ENCODE measurements at regions not wholly inside any gene's neighbourhood (a gene's known extent, or its start where the extent isn't known, plus 50 kb on each side); places are given as distances from the start of the nearest gene placed in this dataset.

GRCh38 chrX:25178555-25178954 is 162.8 kb upstream of the ARX start:
- peaks cover 12% of the 10 kb centered on the region for H3K27me3 Mint-ChIP-seq (ENCODE audit: low read depth, poor library complexity)
- no peak overlapping the region for H3K27ac Mint-ChIP-seq
- DNase-seq: no peak
- H3K9me3 Mint-ChIP-seq: no peaks in the 10 kb centered on the region
- H3K4me1 Mint-ChIP-seq: peaks cover 14% of the 10 kb centered on the region
- no peak overlapping the region for H3K4me3 Mint-ChIP-seq
- no peaks in the 10 kb centered on the region for H3K36me3 Mint-ChIP-seq (ENCODE audit: low read depth)
- TF ChIP-seq CTCF (IDR thresholded peaks at IDR 0.05): no peak

DNA sequence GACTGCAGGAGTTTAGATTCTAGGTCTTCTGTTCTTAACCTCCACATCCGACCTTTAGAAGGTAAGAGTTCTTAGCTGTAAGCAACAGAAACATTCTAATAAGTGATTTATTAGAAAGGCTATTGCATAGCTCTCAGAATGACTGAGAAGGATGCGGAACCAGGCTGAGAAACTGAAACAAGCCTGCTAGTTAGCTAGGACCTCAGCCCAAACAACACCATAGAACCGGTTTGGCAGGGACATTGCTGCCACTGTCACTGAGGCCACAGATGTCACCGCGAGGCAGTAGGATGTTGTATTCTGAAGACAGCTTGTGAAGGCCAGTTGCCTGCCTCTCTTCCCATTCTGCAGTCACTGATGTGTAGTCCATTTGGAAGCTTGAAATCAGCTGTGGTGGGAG is 160.0 kb upstream of the ARX start:
- TF ChIP-seq CTCF (IDR thresholded peaks at IDR 0.05): no peak
- no peaks in the 10 kb centered on the region for H3K36me3 Mint-ChIP-seq (ENCODE audit: low read depth)
- peaks cover 14% of the 10 kb centered on the region for H3K4me1 Mint-ChIP-seq
- H3K9me3 Mint-ChIP-seq: no peaks in the 10 kb centered on the region
- no peak for DNase-seq
- no peak overlapping the region for H3K27ac Mint-ChIP-seq
- no peak overlapping the region for H3K4me3 Mint-ChIP-seq
- H3K27me3 Mint-ChIP-seq (ENCODE audit: low read depth, poor library complexity): peaks cover 12% of the 10 kb centered on the region

GRCh38 chrX:25175171-25175570 is 159.4 kb upstream of the ARX start:
- TF ChIP-seq CTCF (IDR thresholded peaks at IDR 0.05): no peak
- no peak overlapping the region for H3K27ac Mint-ChIP-seq
- H3K4me3 Mint-ChIP-seq: no peak overlapping the region

DNA sequence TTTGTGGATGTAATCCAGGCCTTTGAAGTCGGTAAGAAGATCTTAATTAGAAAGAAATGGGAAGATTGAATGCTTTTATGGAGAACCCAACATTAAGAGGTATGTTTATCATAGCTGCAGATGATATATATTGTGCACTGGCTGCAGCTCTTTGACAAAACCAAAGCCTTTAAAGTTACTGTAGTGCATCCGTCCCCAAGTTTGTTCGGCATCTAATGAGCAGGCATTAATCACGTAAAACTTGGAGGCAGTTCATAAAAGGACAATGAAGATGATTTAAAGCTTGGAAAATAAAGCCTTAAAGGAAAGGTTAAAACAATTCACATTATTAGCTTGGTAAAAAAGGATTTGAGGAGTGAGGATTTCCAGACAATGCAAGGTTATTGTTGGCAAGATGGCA is 150.8 kb upstream of the ARX start:
- TF ChIP-seq CTCF (IDR thresholded peaks at IDR 0.05): no peak
- Mint-ChIP-seq H3K4me3 (no peak overlapping the region), H3K27ac (no peak overlapping the region), H3K27me3 (ENCODE audit: low read depth, poor library complexity) (peaks cover 9% of the 10 kb centered on the region), H3K9me3 (no peaks in the 10 kb centered on the region), H3K4me1 (peaks cover 5% of the 10 kb centered on the region), H3K36me3 (ENCODE audit: low read depth) (no peaks in the 10 kb centered on the region)
- DNase-seq: no peak

More at GRCh38 chrX:25175171-25175570, 159.4 kb upstream of the ARX start:
- no peaks in the 10 kb centered on the region for H3K9me3 Mint-ChIP-seq
- H3K36me3 Mint-ChIP-seq (ENCODE audit: low read depth): no peaks in the 10 kb centered on the region
- peaks cover 12% of the 10 kb centered on the region for H3K27me3 Mint-ChIP-seq (ENCODE audit: low read depth, poor library complexity)
- DNase-seq: no peak
- H3K4me1 Mint-ChIP-seq: peaks cover 14% of the 10 kb centered on the region

DNA sequence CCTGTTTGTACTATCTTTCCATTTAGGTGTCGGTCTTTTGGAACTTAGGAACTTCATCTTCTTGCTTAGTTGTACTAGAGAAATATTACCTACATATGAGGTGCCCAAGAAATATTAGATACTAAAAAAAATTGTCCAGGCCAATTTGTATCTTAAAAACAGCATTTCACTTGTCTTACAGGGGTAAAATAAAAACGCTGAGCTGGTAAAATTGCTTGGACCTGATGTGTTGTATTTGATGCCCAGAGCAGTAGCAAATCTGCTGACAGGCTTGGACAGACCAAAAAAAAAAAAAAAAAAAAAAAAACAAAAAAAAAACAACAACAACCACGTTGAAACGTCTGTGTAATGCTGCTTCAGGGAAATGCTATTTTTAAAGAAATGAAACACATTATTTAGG is 150.4 kb upstream of the ARX start:
- Mint-ChIP-seq H3K4me1 (peaks cover 5% of the 10 kb centered on the region), H3K27me3 (ENCODE audit: low read depth, poor library complexity) (peaks cover 9% of the 10 kb centered on the region), H3K36me3 (ENCODE audit: low read depth) (no peaks in the 10 kb centered on the region), H3K27ac (no peak overlapping the region), H3K9me3 (no peaks in the 10 kb centered on the region), H3K4me3 (no peak overlapping the region)
- DNase-seq: no peak
- TF ChIP-seq CTCF (IDR thresholded peaks at IDR 0.05): no peak

DNA sequence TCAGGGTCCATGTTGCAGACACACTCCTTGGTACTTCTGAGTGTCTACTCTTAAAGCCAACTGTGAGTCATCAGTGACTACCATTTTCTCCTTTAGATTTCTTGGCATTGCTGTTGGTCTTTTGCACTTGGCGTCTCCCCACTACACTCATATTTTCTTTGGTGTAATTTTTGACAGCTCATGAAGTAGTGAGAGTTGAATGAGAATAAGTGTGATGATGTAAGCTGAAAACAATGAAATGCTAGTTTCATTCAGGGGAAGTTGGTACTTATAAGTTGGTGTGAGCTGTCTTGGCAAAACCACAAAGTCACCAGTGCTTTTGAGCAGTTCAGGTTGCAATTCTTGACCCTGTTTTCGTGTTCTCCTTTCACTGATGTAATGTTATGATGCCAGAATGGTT is 142.9 kb upstream of the ARX start:
- H3K27ac Mint-ChIP-seq: no peak overlapping the region

More for the DNA sequence above, 142.9 kb upstream of the ARX start:
- Mint-ChIP-seq H3K4me3 (no peak overlapping the region), H3K36me3 (ENCODE audit: low read depth) (no peaks in the 10 kb centered on the region), H3K27me3 (ENCODE audit: low read depth, poor library complexity) (peaks cover 9% of the 10 kb centered on the region), H3K9me3 (no peaks in the 10 kb centered on the region), H3K4me1 (no peaks in the 10 kb centered on the region)
- no peak for DNase-seq
- TF ChIP-seq CTCF (IDR thresholded peaks at IDR 0.05): no peak
